H9 (cell line): ENCODE measurements at regions not wholly inside any gene's neighbourhood (a gene's known extent, or its start where the extent isn't known, plus 50 kb on each side); places are given as distances from the start of the nearest gene placed in this dataset.

Source experiments
- DNase-seq: peaks from one replicate; pipeline ENCODE4 v3.0.0-alpha.2; 2017
- H2AFZ ChIP-seq: one replicate; pipeline ENCODE4 v1.6.1; 2013; ENCODE audit warnings: mild to moderate bottlenecking, low read length, control low read depth, moderate library complexity
- H2AK5ac ChIP-seq: 2 replicates; pipeline ENCODE4 v1.6.1; 2013; ENCODE audit warnings: low read length, control low read depth, mixed read lengths; ENCODE audit not compliant: insufficient read length
- H2BK120ac ChIP-seq: one replicate; pipeline ENCODE4 v1.6.1; 2013; ENCODE audit warnings: low read depth, mild to moderate bottlenecking, low read length, control low read depth, inconsistent platforms; ENCODE audit not compliant: poor library complexity, severe bottlenecking
- H2BK12ac ChIP-seq: 2 replicates; pipeline ENCODE4 v1.6.1; 2013; ENCODE audit warnings: low read length, control low read depth, mixed read lengths, low read depth; ENCODE audit not compliant: insufficient read length
- H2BK15ac ChIP-seq: 2 replicates; pipeline ENCODE4 v1.6.1; 2013; ENCODE audit warnings: low read depth, low read length, control low read depth
- H2BK20ac ChIP-seq: one replicate; pipeline ENCODE4 v1.6.1; 2013; ENCODE audit warnings: low read depth, mild to moderate bottlenecking, low read length, control low read depth, inconsistent platforms; ENCODE audit not compliant: poor library complexity, severe bottlenecking
- H2BK5ac ChIP-seq: 2 replicates; pipeline ENCODE4 v1.6.1; 2013; ENCODE audit warnings: low read length, control low read depth, mixed read lengths; ENCODE audit not compliant: insufficient read length
- H3K14ac ChIP-seq: 2 replicates; pipeline ENCODE4 v1.6.1; 2013; ENCODE audit warnings: low read length, control low read depth; ENCODE audit not compliant: insufficient read depth
- H3K18ac ChIP-seq: 2 replicates; pipeline ENCODE4 v1.6.1; 2013; ENCODE audit warnings: low read depth, mild to moderate bottlenecking, mixed read lengths, low read length, control low read depth; ENCODE audit not compliant: insufficient read length
- H3K23ac ChIP-seq: 2 replicates; pipeline ENCODE4 v1.6.1; 2013; ENCODE audit warnings: low read length, control low read depth, mixed read lengths, low read depth; ENCODE audit not compliant: insufficient read length
- H3K23me2 ChIP-seq: 2 replicates; pipeline ENCODE4 v1.6.1; 2013; ENCODE audit warnings: low read depth, mild to moderate bottlenecking, mixed read lengths, low read length, control low read depth; ENCODE audit not compliant: insufficient read length, poor library complexity, severe bottlenecking
- H3K27ac ChIP-seq: 2 replicates; pipeline ENCODE4 v1.5.1; 2013; ENCODE audit warnings: low read length, control low read depth, mixed read lengths, low read depth; ENCODE audit not compliant: insufficient read length
- H3K27me3 ChIP-seq: 2 replicates; pipeline ENCODE4 v1.6.1; 2013; ENCODE audit warnings: low read length, control low read depth, inconsistent platforms; ENCODE audit not compliant: insufficient read depth
- H3K4ac ChIP-seq: 2 replicates; pipeline ENCODE4 v1.6.1; 2013; ENCODE audit warnings: low read depth, mild to moderate bottlenecking, control low read depth, inconsistent platforms, low read length, moderate library complexity
- H3K4me1 ChIP-seq: 2 replicates; pipeline ENCODE4 v1.6.1; 2013; ENCODE audit warnings: low read length, control low read depth, inconsistent platforms; ENCODE audit not compliant: insufficient read depth
- H3K4me2 ChIP-seq: 2 replicates; pipeline ENCODE4 v1.6.1; 2013; ENCODE audit warnings: low read length, control low read depth, mixed read lengths; ENCODE audit not compliant: insufficient read length, insufficient read depth
- H3K56ac ChIP-seq: 2 replicates; pipeline ENCODE4 v1.6.1; 2013; ENCODE audit warnings: low read depth, mild to moderate bottlenecking, mixed read lengths, low read length, control low read depth; ENCODE audit not compliant: insufficient read length
- H3K79me1 ChIP-seq: 2 replicates; pipeline ENCODE4 v1.6.1; 2013; ENCODE audit warnings: low read depth, mild to moderate bottlenecking, moderate library complexity, low read length, control low read depth, inconsistent platforms; ENCODE audit not compliant: insufficient read depth, poor library complexity, severe bottlenecking
- H3K79me2 ChIP-seq: 2 replicates; pipeline ENCODE4 v1.6.1; 2013; ENCODE audit warnings: low read length, control low read depth, inconsistent platforms; ENCODE audit not compliant: insufficient read depth
- H3K9ac ChIP-seq: 2 replicates; pipeline ENCODE4 v1.6.1; 2013; ENCODE audit warnings: low read length, control low read depth, mixed read lengths; ENCODE audit not compliant: insufficient read length; ENCODE audit errors: extremely low read depth
- H3K9me3 ChIP-seq: one replicate; pipeline ENCODE4 v1.6.1; 2013; ENCODE audit warnings: low read depth, low read length, inconsistent platforms; ENCODE audit not compliant: control insufficient read depth
- H3T11ph ChIP-seq: one replicate; pipeline ENCODE4 v1.6.1; 2013; ENCODE audit warnings: mild to moderate bottlenecking, low read length, control low read depth, inconsistent platforms
- H4K20me1 ChIP-seq: one replicate; pipeline ENCODE4 v1.6.1; 2013; ENCODE audit not compliant: control insufficient read depth, insufficient read length, insufficient read depth
- H4K5ac ChIP-seq: 2 replicates; pipeline ENCODE4 v1.6.1; 2013; ENCODE audit warnings: low read depth, mild to moderate bottlenecking, mixed read lengths, low read length, control low read depth; ENCODE audit not compliant: insufficient read length
- H4K8ac ChIP-seq: replicated peaks from 2 replicates; pipeline ENCODE4 v1.6.1; 2013; ENCODE audit warnings: low read length, control low read depth, mixed read lengths, low read depth; ENCODE audit not compliant: insufficient read length
- H4K91ac ChIP-seq: 2 replicates; pipeline ENCODE4 v1.6.1; 2013; ENCODE audit warnings: low read depth, mild to moderate bottlenecking, moderate library complexity, mixed read lengths, low read length, control low read depth; ENCODE audit not compliant: insufficient read length
- H3K27ac Mint-ChIP-seq, 3 experiments: 2 replicates in 2 of 3; 3 replicates in 1 of 3; pipeline ENCODE4 v1.8.0; 2020 to 2021; ENCODE audit warnings: mixed read lengths in 3 of 3, mild to moderate bottlenecking in 1 of 3, moderate library complexity in 1 of 3
- H3K27me3 Mint-ChIP-seq: 2 replicates; pipeline ENCODE4 v1.8.0; 2021; ENCODE audit warnings: low read depth, mild to moderate bottlenecking, moderate library complexity, mixed read lengths
- H3K36me3 Mint-ChIP-seq, 3 experiments: 2 replicates in 2 of 3; 3 replicates in 1 of 3; pipeline ENCODE4 v1.8.0; 2020 to 2021; ENCODE audit warnings: low read depth in 3 of 3, mixed read lengths in 3 of 3; ENCODE audit not compliant: insufficient read depth in 1 of 3
- H3K4me1 Mint-ChIP-seq, 2 experiments: 2 replicates each; pipeline ENCODE4 v1.8.0; 2020; ENCODE audit warnings: mixed read lengths in 2 of 2
- H3K4me3 Mint-ChIP-seq, 2 experiments: 2 replicates in 1 of 2; 3 replicates in 1 of 2; pipeline ENCODE4 v1.8.0; 2020 to 2021; ENCODE audit warnings: mild to moderate bottlenecking in 2 of 2, mixed read lengths in 2 of 2, moderate library complexity in 1 of 2
- H3K9me3 Mint-ChIP-seq, 2 experiments: 2 replicates in 1 of 2; 3 replicates in 1 of 2; pipeline ENCODE4 v1.8.0; 2020; ENCODE audit warnings: mild to moderate bottlenecking in 2 of 2, mixed read lengths in 2 of 2, moderate library complexity in 1 of 2
- CTCF ChIP-seq: fragments of 200-600 bp; sonication (generic); conservative IDR thresholded peaks from 3 replicates; pipeline ENCODE4 v1.8.0; 2021; ENCODE audit warnings: antibody characterized with exemption, mild to moderate bottlenecking
- WGBS: extraction: QIAGEN DNeasy Blood & Tissue Kit; methylation state at CpG from one replicate; pipeline ENCODE4 v1.1.7; 2013; ENCODE audit warnings: missing lambda C conversion rate, low lambda C conversion rate, mixed read lengths; ENCODE audit not compliant: insufficient read length; ENCODE audit errors: extremely low coverage; 5-methylcytosine and 5-hydroxymethylcytosine counted together

- H3K27ac ChIP-seq: no peak overlapping the region
- H3K79me1 ChIP-seq: no peaks in the 10 kb centered on the region
- H3K14ac ChIP-seq: no peak overlapping the region
- Mint-ChIP-seq H3K27ac (no peak overlapping the region), H3K4me3 (no peak overlapping the region), H3K9me3 (peaks cover 8 to 15% of the 10 kb centered on the region in 2 experiments), H3K4me1 (no peaks in the 10 kb centered on the region), H3K36me3 (peaks cover 4 to 17% (median 15%) of the 10 kb centered on the region in 3 experiments; a peak in 5 of 7 replicates), H3K27me3 (no peaks in the 10 kb centered on the region)
- no peak overlapping the region for H3K4me2 ChIP-seq
- H2BK15ac ChIP-seq: no peak overlapping the region
- H2BK120ac ChIP-seq: no peak overlapping the region
- no peaks in the 10 kb centered on the region for H3K4me1 ChIP-seq
- no peak overlapping the region for H2BK5ac ChIP-seq
- no peaks in the 10 kb centered on the region for H4K20me1 ChIP-seq
- no CpG with 5 or more reads among the region's 1 CpG for WGBS
- no peak overlapping the region for H3K9ac ChIP-seq
- no peak overlapping the region for H3K18ac ChIP-seq
- H2AFZ ChIP-seq: no peak overlapping the region
- no peak overlapping the region for H3K23ac ChIP-seq
- no peak overlapping the region for H2BK12ac ChIP-seq
- no peak overlapping the region for H3K56ac ChIP-seq
- no peaks in the 10 kb centered on the region for H3K9me3 ChIP-seq
- no peaks in the 10 kb centered on the region for H3K23me2 ChIP-seq
- H3K79me2 ChIP-seq: no peaks in the 10 kb centered on the region
- no peak overlapping the region for H2AK5ac ChIP-seq
- no peak overlapping the region for H4K5ac ChIP-seq
- H4K8ac ChIP-seq: no peak overlapping the region
- H3K27me3 ChIP-seq: no peaks in the 10 kb centered on the region
- DNase-seq: no peak
- TF ChIP-seq CTCF: no peak
- H2BK20ac ChIP-seq: no peak overlapping the region
- H3K4ac ChIP-seq: no peak overlapping the region
- no peak overlapping the region for H4K91ac ChIP-seq
- no peak overlapping the region for H3T11ph ChIP-seq
These were observed 660.0 kb upstream of the CCDC54 start for GRCh38 chr3:106717178-106717780.
